K562 (cell line): ENCODE measurements at regions not wholly inside any gene's neighbourhood (a gene's known extent, or its start where the extent isn't known, plus 50 kb on each side); places are given as distances from the start of the nearest gene placed in this dataset.

Experiments
- ATAC-seq: fragments of 200-7000 bp; cut with Tn5 transposase; 3 replicates; pipeline ENCODE4 v1.9.1; 2020; ENCODE audit warnings: moderate library complexity
- BruUV-seq: library from RNA; stranded (reverse); fragments of 400-500 nt; replicated peaks from 2 replicates; lab custom pipeline; 2021; lab: Mats Ljungman, UMichigan
- CTCF ChIA-PET: fragments of 300-600 bp; formaldehyde crosslinking; extraction: SDS; loops from one replicate; lab custom pipeline; 2021; ENCODE audit warnings: low intra/inter-chr PET ratio; lab: Yijun Ruan, JAX
- POLR2A ChIA-PET: fragments of 300-600, 350-650 bp; sonication (Branson Sonifier 250); formaldehyde crosslinking; extraction: SDS; loops from one replicate; lab custom pipeline; 2021; ENCODE audit warnings: antibody characterized with exemption, inconsistent platforms; lab: Yijun Ruan, JAX
- DNase-seq, 4 experiments: peaks; one replicate each; pipeline versions ENCODE4 v3.0.0 to v3.0.0-alpha.2; 2011 to 2018; ENCODE audit warnings: low spot score in 3 of 4, mixed read lengths in 3 of 4; ENCODE audit errors: extremely low read depth in 1 of 4
- FAIRE-seq: peaks from 2 replicates; lab custom pipeline; 2011; peaks lifted over from hg19 to GRCh38; lab: Jason Lieb, UNC
- H2AFZ ChIP-seq: 2 replicates; pipeline ENCODE4 v1.6.0; 2011; ENCODE audit warnings: low read depth, low read length, control low read depth, inconsistent platforms
- H3K27ac ChIP-seq: fragments of 200-600 bp; 3 replicates; pipeline ENCODE4 v1.8.0; 2011; ENCODE audit warnings: low read depth, mild to moderate bottlenecking, control low read depth, inconsistent platforms, low read length, moderate library complexity, mixed read lengths; ENCODE audit errors: extremely low read depth
- H3K27me3 ChIP-seq, 2 experiments: fragments of 300-600 bp in 1 of 2; 2 replicates in 1 of 2; 3 replicates in 1 of 2; pipeline versions ENCODE4 v1.6.0 to v1.8.0; 2011; ENCODE audit warnings: inconsistent platforms in 2 of 2, low read length in 2 of 2, mild to moderate bottlenecking in 1 of 2, mixed read lengths in 1 of 2, moderate library complexity in 1 of 2; ENCODE audit not compliant: control insufficient read depth in 2 of 2, insufficient read depth in 2 of 2
- H3K36me3 ChIP-seq: fragments of 300-600 bp; 3 replicates; pipeline ENCODE4 v1.8.0; 2011; ENCODE audit warnings: mild to moderate bottlenecking, low read length, inconsistent platforms; ENCODE audit not compliant: control insufficient read depth, insufficient read depth
- H3K4me1 ChIP-seq, 2 experiments: fragments of 200-600 bp in 1 of 2; replicated peaks in 1 of 2; 2 replicates in 1 of 2; 3 replicates in 1 of 2; pipeline versions ENCODE4 v1.5.1 to v1.8.0; 2011; ENCODE audit warnings: inconsistent platforms in 2 of 2, low read length in 2 of 2, mild to moderate bottlenecking in 1 of 2, mixed read lengths in 1 of 2, moderate library complexity in 1 of 2; ENCODE audit not compliant: control insufficient read depth in 2 of 2, insufficient read depth in 2 of 2
- H3K4me2 ChIP-seq: 2 replicates; pipeline ENCODE4 v1.6.1; 2011; ENCODE audit warnings: low read length, control low read depth, inconsistent platforms, mixed read lengths; ENCODE audit not compliant: insufficient read depth
- H3K4me3 ChIP-seq: fragments of 200-600 bp; sonication (generic), shearing (Covaris generic); 2 replicates; pipeline ENCODE4 v1.5.1; 2016; ENCODE audit warnings: control low read depth, inconsistent platforms
- H3K79me2 ChIP-seq: fragments of 200-600 bp; 3 replicates; pipeline ENCODE4 v1.8.0; 2011; ENCODE audit warnings: low read length, inconsistent platforms; ENCODE audit not compliant: control insufficient read depth, insufficient read depth
- H3K9ac ChIP-seq, 2 experiments: 2 replicates each; pipeline versions ENCODE4 v1.6.0 to v1.6.1; 2011; ENCODE audit warnings: low read depth in 2 of 2, low read length in 2 of 2, control low read depth in 1 of 2, inconsistent platforms in 1 of 2, mild to moderate bottlenecking in 1 of 2, mixed read lengths in 1 of 2; ENCODE audit not compliant: insufficient read depth in 1 of 2
- H3K9me1 ChIP-seq: one replicate; pipeline ENCODE4 v1.6.0; 2011; ENCODE audit warnings: inconsistent platforms, mild to moderate bottlenecking, low read length, moderate library complexity; ENCODE audit not compliant: control insufficient read depth, insufficient read depth
- H3K9me3 ChIP-seq: replicated peaks from 2 replicates; pipeline ENCODE4 v1.5.1; 2011; ENCODE audit warnings: low read depth, low read length, inconsistent platforms; ENCODE audit not compliant: control insufficient read depth, insufficient read depth
- H4K20me1 ChIP-seq: replicated peaks from 2 replicates; pipeline ENCODE4 v1.6.1; 2011; ENCODE audit warnings: low read length, inconsistent platforms, mixed read lengths; ENCODE audit not compliant: control insufficient read depth, insufficient read depth
- C11orf30 ChIP-seq: fragments of 450-650 bp; IDR thresholded peaks from 2 replicates; pipeline ENCODE4 v1.6.1; 2016; ENCODE audit warnings: low read depth, mild to moderate bottlenecking
- DMBX1 ChIP-seq: fragments of 250-450 bp; sonication (Bioruptor Pico); IDR thresholded peaks from 2 replicates; pipeline ENCODE4 v1.8.0; 2022; ENCODE audit warnings: inconsistent platforms, mild to moderate bottlenecking, moderate library complexity, borderline replicate concordance
- ELF4 ChIP-seq: fragments of 450-650 bp; formaldehyde crosslinking; IDR thresholded peaks from 2 replicates; pipeline ENCODE4 v1.4.0; 2022; ENCODE audit warnings: missing genetic modification characterization
- GATA2 ChIP-seq: sonication (generic); formaldehyde crosslinking; IDR thresholded peaks from 2 replicates; pipeline ENCODE4 v1.4.0; 2020; ENCODE audit warnings: mild to moderate bottlenecking, missing genetic modification reagents
- KLF13 ChIP-seq: fragments of 450-650 bp; IDR thresholded peaks from 2 replicates; pipeline ENCODE4 v1.6.1; 2016; ENCODE audit warnings: missing genetic modification characterization, low read depth, mild to moderate bottlenecking, missing compliant biosample characterization, moderate library complexity, borderline replicate concordance
- NFXL1 ChIP-seq: fragments of 450-650 bp; formaldehyde crosslinking; IDR thresholded peaks from 2 replicates; pipeline ENCODE4 v1.4.0; 2021; ENCODE audit warnings: mild to moderate bottlenecking
- SIRT6 ChIP-seq: IDR thresholded peaks from one replicate; pipeline ENCODE4 v1.6.1; 2012; ENCODE audit warnings: low read depth, mild to moderate bottlenecking, control low read depth, inconsistent platforms, low read length, moderate library complexity
- ZC3H4 ChIP-seq: sonication (generic); formaldehyde crosslinking; IDR thresholded peaks from 2 replicates; pipeline ENCODE4 v1.9.0; 2021; ENCODE audit warnings: missing genetic modification reagents, borderline replicate concordance
- ZFP1 ChIP-seq: fragments of 450-650 bp; formaldehyde crosslinking; IDR thresholded peaks from 2 replicates; pipeline ENCODE4 v1.4.0; 2020; ENCODE audit warnings: mild to moderate bottlenecking, mixed read lengths
- ZNF217 ChIP-seq: sonication (generic); formaldehyde crosslinking; IDR thresholded peaks from 2 replicates; pipeline ENCODE4 v1.8.0; 2022; ENCODE audit warnings: mild to moderate bottlenecking, missing genetic modification reagents
- WGBS: fragments of 100-300 bp; shearing (Covaris generic); methylation state at CpG from one replicate; pipeline ENCODE4 v1.1.6; 2016; ENCODE audit warnings: low coverage, mixed read lengths; ENCODE audit not compliant: insufficient coverage; ENCODE audit errors: missing lambda C conversion rate; 5-methylcytosine and 5-hydroxymethylcytosine counted together
- in situ Hi-C: fragments of 300-500 bp; cut with MboI; formaldehyde crosslinking; loops from 4 replicates; pipeline ENCODE4 v1.15.0; 2018; ENCODE audit warnings: inconsistent platforms, mixed read lengths
- intact Hi-C: fragments of 100-400 bp; cut with micrococcal nuclease; formaldehyde crosslinking; loops from 2 replicates; pipeline ENCODE4 v1.14.2; 2022
- TF ChIP-seq, protein P1 (sequence below), 2 experiments: fragments of 450-650 bp in 1 of 2; sonication (generic) in 1 of 2; formaldehyde crosslinking; conservative IDR thresholded peaks; 2 replicates each; pipeline versions ENCODE4 v1.4.0 to v1.8.1; 2020 to 2022; ENCODE audit warnings: mild to moderate bottlenecking in 1 of 2, missing genetic modification reagents in 1 of 2

DNA sequence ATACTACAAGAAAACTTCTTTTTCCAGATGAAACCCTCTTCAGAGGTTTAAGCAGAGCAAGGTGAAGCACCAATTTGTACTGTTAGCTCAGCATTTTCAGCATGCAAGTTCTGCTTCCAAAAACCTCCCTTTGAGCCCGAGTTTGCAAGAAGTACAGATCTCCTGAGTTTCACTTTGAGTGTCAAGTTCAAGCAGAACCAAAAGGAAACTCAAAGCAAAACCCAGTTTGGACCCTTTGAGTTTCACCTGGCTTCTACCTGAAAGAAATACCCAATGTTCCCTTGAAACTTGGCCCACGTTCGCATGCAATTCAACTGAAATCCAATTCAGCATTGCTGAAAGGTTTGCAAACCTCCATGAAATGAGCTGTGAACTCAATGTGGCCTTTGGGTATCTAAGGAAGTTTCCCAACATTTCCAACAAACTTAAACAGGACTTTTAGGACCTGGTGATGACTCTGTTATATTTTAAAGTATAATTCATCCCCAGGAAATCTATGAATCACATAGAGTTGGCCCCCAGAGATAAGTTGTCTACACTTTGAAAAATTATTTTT lies 62.9 kb upstream of the HBS1L start:
- Histone ChIP-seq H3K4me2 (no peak overlapping the region), H3K4me3 (no peak overlapping the region), H3K27ac (no peak overlapping the region), H3K9ac (no peak overlapping the region), H3K36me3 (no peaks in the 10 kb centered on the region), H3K4me1 (peaks cover 7 to 17% of the 10 kb centered on the region in 2 experiments), H2AFZ (no peak overlapping the region; the same call in 1 of the 2 replicates), H3K9me3 (no peaks in the 10 kb centered on the region), H3K27me3 (no peaks in the 10 kb centered on the region), H4K20me1 (no peaks in the 10 kb centered on the region), H3K79me2 (no peaks in the 10 kb centered on the region), H3K9me1 (no peaks in the 10 kb centered on the region)
- intact Hi-C loops = no loop called here
- ATAC-seq (no peak; the same call in 1 of the 3 replicates), DNase-seq (no peak), FAIRE-seq (no peak)
- no TSS peak for BruUV-seq
- TF ChIP-seq NFXL1 (CRISPR knock-in tag) = no peak
- TF ChIP-seq C11orf30 = 0 out of 2 replicates have a peak, but pooled peaks have one; percentile 23
- CTCF ChIA-PET = no interaction called here
- POLR2A ChIA-PET = interaction anchor here (0.8 kb wide), 2 partner anchors 10 to 15 kb away, joined by 3 to 4 read pairs; no protein-coding TSS in a partner anchor
- in situ Hi-C loops = no loop called here
- WGBS = 51% methylated on average over 3 of the region's 3 CpGs

- no peaks in the 10 kb centered on the region for H3K9me1 ChIP-seq
- peaks cover 7 to 17% of the 10 kb centered on the region in 2 experiments for H3K4me1 ChIP-seq
- intact Hi-C loops (no loop called here), in situ Hi-C loops (no loop called here)
- no peak overlapping the region for H3K9ac ChIP-seq
- no peak overlapping the region for H3K27ac ChIP-seq
- H3K79me2 ChIP-seq = no peaks in the 10 kb centered on the region
- WGBS = 62% methylated on average over 5 of the region's 5 CpGs
- ATAC-seq = no peak
- no peaks in the 10 kb centered on the region for H3K27me3 ChIP-seq
- H2AFZ ChIP-seq = no peak overlapping the region
- ChIA-PET POLR2A (no interaction called here), CTCF (no interaction called here)
- no peak for DNase-seq
- H3K9me3 ChIP-seq = no peaks in the 10 kb centered on the region
- no peak for FAIRE-seq
- H4K20me1 ChIP-seq = no peaks in the 10 kb centered on the region
- no peak overlapping the region for H3K4me2 ChIP-seq
- no TSS peak for BruUV-seq
- H3K36me3 ChIP-seq = no peaks in the 10 kb centered on the region
- H3K4me3 ChIP-seq = no peak overlapping the region
- TF ChIP-seq SIRT6 (no peak), GATA2 (CRISPR knock-in tag) (no peak), ELF4 (no peak), DMBX1 (no peak), ZC3H4 (CRISPR knock-in tag) (no peak), ZFP1 (CRISPR knock-in tag) (no peak), ZNF217 (CRISPR knock-in tag) (no peak), KLF13 (tag) (no peak)
- TF ChIP-seq, protein P1, sequence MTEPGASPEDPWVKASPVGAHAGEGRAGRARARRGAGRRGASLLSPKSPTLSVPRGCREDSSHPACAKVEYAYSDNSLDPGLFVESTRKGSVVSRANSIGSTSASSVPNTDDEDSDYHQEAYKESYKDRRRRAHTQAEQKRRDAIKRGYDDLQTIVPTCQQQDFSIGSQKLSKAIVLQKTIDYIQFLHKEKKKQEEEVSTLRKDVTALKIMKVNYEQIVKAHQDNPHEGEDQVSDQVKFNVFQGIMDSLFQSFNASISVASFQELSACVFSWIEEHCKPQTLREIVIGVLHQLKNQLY (CRISPR knock-in tag; conservative IDR thresholded peaks at IDR 0.05) = no peak
Observed at GRCh38 chr6:135116571-135116970, 61.9 kb upstream of the HBS1L start.
